HEK293 (cell line): ENCODE measurements at regions not wholly inside any gene's neighbourhood (a gene's known extent, or its start where the extent isn't known, plus 50 kb on each side); places are given as distances from the start of the nearest gene placed in this dataset.

ENCODE experiments used
- CTCF ChIA-PET: fragments of 350-600 bp; formaldehyde crosslinking; extraction: SDS; loops from one replicate; lab custom pipeline; 2021; ENCODE audit warnings: antibody characterized with exemption; lab: Yijun Ruan, JAX
- POLR2A ChIA-PET: fragments of 300-600 bp; formaldehyde crosslinking; extraction: SDS; loops from one replicate; lab custom pipeline; 2020; ENCODE audit warnings: antibody characterized with exemption, inconsistent platforms; lab: Yijun Ruan, JAX
- H3K27ac ChIP-seq: fragments of 200-500 bp; sonication (Bioruptor generic); 2 replicates; pipeline ENCODE4 v1.5.1; 2014; ENCODE audit warnings: low read depth, low read length, control low read depth, inconsistent platforms; ENCODE audit errors: extremely low read depth
- H3K36me3 ChIP-seq, 2 experiments: fragments of 200-500 bp in 1 of 2; sonication (Bioruptor generic) in 1 of 2; 1 replicate in 1 of 2; 2 replicates in 1 of 2; pipeline ENCODE4 v1.5.1; 2014 to 2017; ENCODE audit warnings: inconsistent platforms in 2 of 2, low read length in 2 of 2; ENCODE audit not compliant: control insufficient read depth in 2 of 2, insufficient read depth in 1 of 2
- H3K4me1 ChIP-seq: fragments of 200-500 bp; sonication (Bioruptor generic); 2 replicates; pipeline ENCODE4 v1.5.1; 2014; ENCODE audit warnings: mild to moderate bottlenecking, low read length, inconsistent platforms; ENCODE audit not compliant: control insufficient read depth, insufficient read depth
- H3K4me3 ChIP-seq: 2 replicates; pipeline ENCODE4 v1.5.1; 2011; ENCODE audit warnings: low read depth, mild to moderate bottlenecking, control low read depth, low read length, moderate library complexity
- H3K9me3 ChIP-seq: fragments of 200-500 bp; sonication (Bioruptor generic); 2 replicates; pipeline ENCODE4 v1.5.1; 2014; ENCODE audit warnings: low read depth, low read length, inconsistent platforms; ENCODE audit not compliant: control insufficient read depth, insufficient read depth
- GLI4 ChIP-seq: fragments of 450-650 bp; formaldehyde crosslinking; IDR thresholded peaks from 2 replicates; pipeline ENCODE4 v1.5.1; 2016; ENCODE audit warnings: missing biosample characterization, missing genetic modification characterization
- MEIS1 ChIP-seq: sonication (generic); formaldehyde crosslinking; IDR thresholded peaks from 2 replicates; pipeline ENCODE4 v1.8.1; 2022; ENCODE audit warnings: missing genetic modification reagents, mild to moderate bottlenecking, borderline replicate concordance
- PRDM10 ChIP-seq: fragments of 450-650 bp; formaldehyde crosslinking; IDR thresholded peaks from 2 replicates; pipeline ENCODE4 v1.5.1; 2016; ENCODE audit warnings: missing biosample characterization, missing genetic modification characterization
- REST ChIP-seq: fragments of 450-650 bp; formaldehyde crosslinking; IDR thresholded peaks from 2 replicates; pipeline ENCODE4 v1.5.1; 2016; ENCODE audit warnings: missing biosample characterization, missing genetic modification characterization
- ZNF202 ChIP-seq: fragments of 450-650 bp; formaldehyde crosslinking; IDR thresholded peaks from 2 replicates; pipeline ENCODE4 v1.5.1; 2016; ENCODE audit warnings: missing biosample characterization, missing genetic modification characterization, borderline replicate concordance
- ZNF221 ChIP-seq: fragments of 450-650 bp; formaldehyde crosslinking; IDR thresholded peaks from 2 replicates; pipeline ENCODE4 v1.5.1; 2017; ENCODE audit warnings: missing biosample characterization, missing genetic modification characterization, borderline replicate concordance
- ZNF266 ChIP-seq: fragments of 450-650 bp; formaldehyde crosslinking; IDR thresholded peaks from 2 replicates; pipeline ENCODE4 v1.5.1; 2016; ENCODE audit warnings: missing biosample characterization, missing genetic modification characterization, low read depth
- ZNF274 ChIP-seq, 2 experiments: fragments of 200-500 bp in 1 of 2; fragments of 450-650 bp in 1 of 2; sonication (Bioruptor generic) in 1 of 2; formaldehyde crosslinking in 1 of 2; IDR thresholded peaks; 2 replicates each; pipeline versions ENCODE4 v1.5.1 to v1.6.1; 2014 to 2016; ENCODE audit warnings: borderline replicate concordance in 1 of 2, inconsistent platforms in 1 of 2, low read length in 1 of 2, missing biosample characterization in 1 of 2, missing genetic modification characterization in 1 of 2
- ZNF324 ChIP-seq: fragments of 450-650 bp; formaldehyde crosslinking; IDR thresholded peaks from 2 replicates; pipeline ENCODE4 v1.5.1; 2016; ENCODE audit warnings: missing biosample characterization, missing genetic modification characterization
- ZNF335 ChIP-seq: fragments of 450-650 bp; formaldehyde crosslinking; conservative IDR thresholded peaks from 2 replicates; pipeline ENCODE4 v1.5.1; 2016; ENCODE audit warnings: missing biosample characterization, missing genetic modification characterization
- ZNF48 ChIP-seq: fragments of 450-650 bp; formaldehyde crosslinking; IDR thresholded peaks from 2 replicates; pipeline ENCODE4 v1.5.1; 2016; ENCODE audit warnings: missing biosample characterization, missing genetic modification characterization
- ZNF596 ChIP-seq: fragments of 450-650 bp; IDR thresholded peaks from 2 replicates; pipeline ENCODE4 v1.5.0; 2018; ENCODE audit warnings: missing biosample characterization, mild to moderate bottlenecking, missing genetic modification characterization, moderate library complexity
- ZNF600 ChIP-seq: fragments of 450-650 bp; formaldehyde crosslinking; IDR thresholded peaks from 2 replicates; pipeline ENCODE4 v1.5.1; 2016; ENCODE audit warnings: missing biosample characterization, missing genetic modification characterization
- ZNF610 ChIP-seq: fragments of 450-650 bp; formaldehyde crosslinking; IDR thresholded peaks from 2 replicates; pipeline ENCODE4 v1.5.1; 2016; ENCODE audit warnings: missing biosample characterization, missing genetic modification characterization, borderline replicate concordance
- ZNF670 ChIP-seq: fragments of 450-650 bp; formaldehyde crosslinking; IDR thresholded peaks from 2 replicates; pipeline ENCODE4 v1.5.1; 2016; ENCODE audit warnings: missing biosample characterization, missing genetic modification characterization, low read depth
- ZNF704 ChIP-seq: fragments of 450-650 bp; formaldehyde crosslinking; IDR thresholded peaks from 2 replicates; pipeline ENCODE4 v1.5.1; 2016; ENCODE audit warnings: missing biosample characterization, missing genetic modification characterization
- TF ChIP-seq, protein P1 (sequence below): fragments of 450-650 bp; formaldehyde crosslinking; IDR thresholded peaks from 2 replicates; pipeline ENCODE4 v1.5.1; 2016; ENCODE audit warnings: missing biosample characterization, missing genetic modification characterization
- TF ChIP-seq, protein P2 (sequence below): fragments of 450-650 bp; formaldehyde crosslinking; IDR thresholded peaks from 2 replicates; pipeline ENCODE4 v1.5.1; 2017; ENCODE audit warnings: missing biosample characterization, missing genetic modification characterization
- TF ChIP-seq, protein P3 (sequence below): fragments of 450-650 bp; formaldehyde crosslinking; IDR thresholded peaks from 2 replicates; pipeline ENCODE4 v1.5.1; 2017; ENCODE audit warnings: missing biosample characterization, missing genetic modification characterization
- TF ChIP-seq, protein P4 (sequence below): fragments of 450-650 bp; formaldehyde crosslinking; IDR thresholded peaks from 2 replicates; pipeline ENCODE4 v1.5.1; 2017; ENCODE audit warnings: missing biosample characterization, missing genetic modification characterization

- TF ChIP-seq ZNF48 (tag by site-specific recombination) (no peak), ZNF704 (no peak), ZNF324 (tag by site-specific recombination) (no peak), ZNF600 (tag by site-specific recombination) (no peak), ZNF202 (tag by site-specific recombination) (no peak), ZNF335 (no peak), ZNF610 (tag by site-specific recombination) (no peak), MEIS1 (CRISPR knock-in tag) (no peak), GLI4 (tag by site-specific recombination) (no peak), ZNF670 (tag by site-specific recombination) (no peak), ZNF596 (tag by site-specific recombination) (no peak)
- TF ChIP-seq, protein P1, sequence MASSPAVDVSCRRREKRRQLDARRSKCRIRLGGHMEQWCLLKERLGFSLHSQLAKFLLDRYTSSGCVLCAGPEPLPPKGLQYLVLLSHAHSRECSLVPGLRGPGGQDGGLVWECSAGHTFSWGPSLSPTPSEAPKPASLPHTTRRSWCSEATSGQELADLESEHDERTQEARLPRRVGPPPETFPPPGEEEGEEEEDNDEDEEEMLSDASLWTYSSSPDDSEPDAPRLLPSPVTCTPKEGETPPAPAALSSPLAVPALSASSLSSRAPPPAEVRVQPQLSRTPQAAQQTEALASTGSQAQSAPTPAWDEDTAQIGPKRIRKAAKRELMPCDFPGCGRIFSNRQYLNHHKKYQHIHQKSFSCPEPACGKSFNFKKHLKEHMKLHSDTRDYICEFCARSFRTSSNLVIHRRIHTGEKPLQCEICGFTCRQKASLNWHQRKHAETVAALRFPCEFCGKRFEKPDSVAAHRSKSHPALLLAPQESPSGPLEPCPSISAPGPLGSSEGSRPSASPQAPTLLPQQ (tag by site-specific recombination), result no peak
- Histone ChIP-seq H3K9me3 (no peaks in the 10 kb centered on the region), H3K36me3 (no peaks in the 10 kb centered on the region), H3K4me1 (no peaks in the 10 kb centered on the region), H3K27ac (no peak overlapping the region), H3K4me3 (no peak overlapping the region)
- ChIA-PET POLR2A (no interaction called here), CTCF (no interaction called here)
Observed at GRCh38 chr13:20344836-20345490, 112.8 kb upstream of the GJB6 start.

DNA sequence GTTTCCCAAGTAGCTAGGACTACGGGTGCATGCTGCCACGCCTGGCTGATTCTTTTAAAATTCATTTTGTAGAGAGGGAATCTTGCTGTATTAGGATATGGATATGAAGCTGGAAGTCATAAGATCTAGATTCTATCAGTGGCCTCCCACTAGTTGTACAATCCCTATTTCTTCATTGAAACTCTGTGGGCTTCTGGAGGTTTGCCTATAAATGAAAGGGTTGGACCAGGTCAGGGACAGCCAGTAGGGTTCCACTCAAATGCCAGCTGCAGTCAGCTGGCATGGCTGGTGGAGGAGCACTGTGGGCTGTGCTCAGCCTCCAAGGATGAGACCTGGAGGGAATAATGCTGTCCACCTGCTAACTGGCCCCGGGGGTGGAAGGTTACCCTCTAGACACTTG is 110.2 kb upstream of the GJB6 start:
- Histone ChIP-seq H3K4me1 (no peaks in the 10 kb centered on the region), H3K27ac (no peak overlapping the region), H3K36me3 (no peaks in the 10 kb centered on the region), H3K9me3 (no peaks in the 10 kb centered on the region), H3K4me3 (no peak overlapping the region)
- ChIA-PET POLR2A (no interaction called here), CTCF (no interaction called here)
- TF ChIP-seq PRDM10 (tag by site-specific recombination) (no peak), ZNF266 (tag by site-specific recombination) (no peak), REST (tag by site-specific recombination) (no peak), ZNF221 (tag by site-specific recombination) (no peak), ZNF274 (IDR thresholded peaks at IDR 0.05; ENCODE audit: low read length) (no peak), ZNF274 (tag by site-specific recombination; IDR thresholded peaks at IDR 0.05; ENCODE audit: borderline replicate concordance) (no peak)
- TF ChIP-seq, protein P2, sequence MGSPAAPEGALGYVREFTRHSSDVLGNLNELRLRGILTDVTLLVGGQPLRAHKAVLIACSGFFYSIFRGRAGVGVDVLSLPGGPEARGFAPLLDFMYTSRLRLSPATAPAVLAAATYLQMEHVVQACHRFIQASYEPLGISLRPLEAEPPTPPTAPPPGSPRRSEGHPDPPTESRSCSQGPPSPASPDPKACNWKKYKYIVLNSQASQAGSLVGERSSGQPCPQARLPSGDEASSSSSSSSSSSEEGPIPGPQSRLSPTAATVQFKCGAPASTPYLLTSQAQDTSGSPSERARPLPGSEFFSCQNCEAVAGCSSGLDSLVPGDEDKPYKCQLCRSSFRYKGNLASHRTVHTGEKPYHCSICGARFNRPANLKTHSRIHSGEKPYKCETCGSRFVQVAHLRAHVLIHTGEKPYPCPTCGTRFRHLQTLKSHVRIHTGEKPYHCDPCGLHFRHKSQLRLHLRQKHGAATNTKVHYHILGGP, result no peak
- TF ChIP-seq, protein P3, sequence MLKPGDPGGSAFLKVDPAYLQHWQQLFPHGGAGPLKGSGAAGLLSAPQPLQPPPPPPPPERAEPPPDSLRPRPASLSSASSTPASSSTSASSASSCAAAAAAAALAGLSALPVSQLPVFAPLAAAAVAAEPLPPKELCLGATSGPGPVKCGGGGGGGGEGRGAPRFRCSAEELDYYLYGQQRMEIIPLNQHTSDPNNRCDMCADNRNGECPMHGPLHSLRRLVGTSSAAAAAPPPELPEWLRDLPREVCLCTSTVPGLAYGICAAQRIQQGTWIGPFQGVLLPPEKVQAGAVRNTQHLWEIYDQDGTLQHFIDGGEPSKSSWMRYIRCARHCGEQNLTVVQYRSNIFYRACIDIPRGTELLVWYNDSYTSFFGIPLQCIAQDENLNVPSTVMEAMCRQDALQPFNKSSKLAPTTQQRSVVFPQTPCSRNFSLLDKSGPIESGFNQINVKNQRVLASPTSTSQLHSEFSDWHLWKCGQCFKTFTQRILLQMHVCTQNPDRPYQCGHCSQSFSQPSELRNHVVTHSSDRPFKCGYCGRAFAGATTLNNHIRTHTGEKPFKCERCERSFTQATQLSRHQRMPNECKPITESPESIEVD (tag by site-specific recombination), result no peak
- TF ChIP-seq, protein P4, sequence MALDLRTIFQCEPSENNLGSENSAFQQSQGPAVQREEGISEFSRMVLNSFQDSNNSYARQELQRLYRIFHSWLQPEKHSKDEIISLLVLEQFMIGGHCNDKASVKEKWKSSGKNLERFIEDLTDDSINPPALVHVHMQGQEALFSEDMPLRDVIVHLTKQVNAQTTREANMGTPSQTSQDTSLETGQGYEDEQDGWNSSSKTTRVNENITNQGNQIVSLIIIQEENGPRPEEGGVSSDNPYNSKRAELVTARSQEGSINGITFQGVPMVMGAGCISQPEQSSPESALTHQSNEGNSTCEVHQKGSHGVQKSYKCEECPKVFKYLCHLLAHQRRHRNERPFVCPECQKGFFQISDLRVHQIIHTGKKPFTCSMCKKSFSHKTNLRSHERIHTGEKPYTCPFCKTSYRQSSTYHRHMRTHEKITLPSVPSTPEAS (tag by site-specific recombination), result no peak
